ENCODE measurements at regions not wholly inside any gene's neighbourhood (a gene's known extent, or its start where the extent isn't known, plus 50 kb on each side); places are given as distances from the start of the nearest gene placed in this dataset.

GRCh38 chr10:88104223-88104622 lies 240.8 kb downstream of the PTEN start:
- DNase-seq (ENCODE audit: low read depth in 3 of 3, low spot score in 2 of 3), result no peak

GRCh38 chr10:88106366-88106765 lies 242.9 kb downstream of the PTEN start:
- DNase-seq (ENCODE audit: low read depth in 3 of 3, low spot score in 2 of 3), result no peak

GRCh38 chr10:88107296-88108097 lies 244.1 kb downstream of the PTEN start:
- DNase-seq (ENCODE audit: low read depth in 3 of 3, low spot score in 2 of 3), result no peak

GRCh38 chr10:88108115-88108610 lies 244.7 kb downstream of the PTEN start:
- DNase-seq (ENCODE audit: low read depth in 3 of 3, low spot score in 2 of 3), result no peak

- no peak for DNase-seq (ENCODE audit: low read depth in 3 of 3, low spot score in 2 of 3)
Observed at GRCh38 chr10:88110355-88110754, 246.9 kb downstream of the PTEN start.

- no peak for DNase-seq (ENCODE audit: low read depth in 3 of 3, low spot score in 2 of 3)
Observed at GRCh38 chr10:88110822-88111221, 247.4 kb downstream of the PTEN start.

- DNase-seq (ENCODE audit: low read depth in 3 of 3, low spot score in 2 of 3), result no peak
Observed at GRCh38 chr10:88111294-88111693, 247.9 kb downstream of the PTEN start.

GRCh38 chr10:88113232-88113631 lies 249.8 kb downstream of the PTEN start:
- no peak for DNase-seq (ENCODE audit: low read depth in 3 of 3, low spot score in 2 of 3)

- DNase-seq (ENCODE audit: low read depth in 3 of 3, low spot score in 2 of 3), result no peak
Observed at GRCh38 chr10:88113657-88114272, 250.3 kb downstream of the PTEN start.

GRCh38 chr10:88114368-88114767 lies 250.9 kb downstream of the PTEN start:
- no peak for DNase-seq (ENCODE audit: low read depth in 3 of 3, low spot score in 2 of 3)

- DNase-seq (ENCODE audit: low read depth in 3 of 3, low spot score in 2 of 3), result no peak
Observed at GRCh38 chr10:88115407-88115806, 252.0 kb downstream of the PTEN start.

- no peak for DNase-seq (ENCODE audit: low read depth in 3 of 3, low spot score in 2 of 3)
Observed at GRCh38 chr10:88115968-88116367, 252.5 kb downstream of the PTEN start.

GRCh38 chr10:88116481-88116880 lies 253.1 kb downstream of the PTEN start:
- DNase-seq (ENCODE audit: low read depth in 3 of 3, low spot score in 2 of 3), result no peak

- DNase-seq (ENCODE audit: low read depth in 3 of 3, low spot score in 2 of 3), result no peak
Observed at GRCh38 chr10:88116971-88117626, 253.7 kb downstream of the PTEN start.

- DNase-seq (ENCODE audit: low read depth in 3 of 3, low spot score in 2 of 3), result no peak
Observed at GRCh38 chr10:88117869-88118632, 254.6 kb downstream of the PTEN start.

- no peak for DNase-seq (ENCODE audit: low read depth in 3 of 3, low spot score in 2 of 3)
Observed at GRCh38 chr10:88118729-88119128, 255.3 kb downstream of the PTEN start.

- no peak for DNase-seq (ENCODE audit: low read depth in 3 of 3, low spot score in 2 of 3)
Observed at GRCh38 chr10:88119160-88119559, 255.7 kb downstream of the PTEN start.

- no peak for DNase-seq (ENCODE audit: low read depth in 3 of 3, low spot score in 2 of 3)
Observed at GRCh38 chr10:88120075-88120474, 256.6 kb downstream of the PTEN start.

GRCh38 chr10:88120599-88121333 lies 257.3 kb downstream of the PTEN start:
- no peak for DNase-seq (ENCODE audit: low read depth in 3 of 3, low spot score in 2 of 3)

- no peak for DNase-seq (ENCODE audit: low read depth in 3 of 3, low spot score in 2 of 3)
Observed at GRCh38 chr10:88121361-88121760, 257.9 kb downstream of the PTEN start.
